ENCODE measurements at regions not wholly inside any gene's neighbourhood (a gene's known extent, or its start where the extent isn't known, plus 50 kb on each side); places are given as distances from the start of the nearest gene placed in this dataset.

GRCh38 chr20:55656231-55656775 lies 349.0 kb downstream of the CBLN4 start:
- TF ChIP-seq RCOR1 (conservative IDR thresholded peaks at IDR 0.05; ENCODE audit: low read depth, low read length) (no peak), NFIC (IDR thresholded peaks at IDR 0.05; ENCODE audit: low read depth, low read length) (no peak), CBX5 (IDR thresholded peaks at IDR 0.05; ENCODE audit: low read depth) (no peak), CEBPB (IDR thresholded peaks at IDR 0.05; ENCODE audit: borderline replicate concordance in 1 of 2, low read depth in 2 of 2, low read length in 2 of 2) (no peak), CREM (IDR thresholded peaks at IDR 0.05; ENCODE audit: low read depth) (no peak), RELA (IDR thresholded peaks at IDR 0.05; ENCODE audit: borderline replicate concordance, partially characterized antibody) (no peak), SREBF2 (IDR thresholded peaks at IDR 0.05; ENCODE audit: low read length) (no peak), TBL1XR1 (IDR thresholded peaks at IDR 0.05; ENCODE audit: low read depth, low read length) (no peak), SMARCA5 (IDR thresholded peaks at IDR 0.05) (no peak), SREBF1 (IDR thresholded peaks at IDR 0.05; ENCODE audit: low read length) (no peak), EGR1 (IDR thresholded peaks at IDR 0.05; ENCODE audit: borderline replicate concordance in 1 of 2, low read depth in 2 of 2, low read length in 2 of 2) (no peak), ASH2L (IDR thresholded peaks at IDR 0.05; ENCODE audit: borderline replicate concordance, low read depth) (no peak), RB1 (IDR thresholded peaks at IDR 0.05; ENCODE audit: borderline replicate concordance) (no peak), NFYB (IDR thresholded peaks at IDR 0.05; ENCODE audit: insufficient read depth, low read depth, low read length) (no peak), KLF5 (IDR thresholded peaks at IDR 0.05; ENCODE audit: partially characterized antibody) (no peak)
- 16% methylated on average over 3 of the region's 3 CpGs for whole genome bisulfite sequencing (ENCODE audit: insufficient coverage, insufficient replicate concordance, low lambda C conversion rate, missing lambda C conversion rate)
- no peaks in the 10 kb centered on the region for H3K79me2 ChIP-seq (ENCODE audit: control insufficient read depth, insufficient read depth, low read length)
- H4K20me1 ChIP-seq (ENCODE audit: control insufficient read depth, insufficient read depth): no peaks in the 10 kb centered on the region
- in situ Hi-C loops (cut with MboI): no loop called here
- no peak overlapping the region for H2AFZ ChIP-seq (ENCODE audit: control insufficient read depth, low read depth, low read length)
- RAD21 ChIA-PET (ENCODE audit: unreplicated experiment): no interaction called here
- no peak overlapping the region for H3K27ac ChIP-seq (ENCODE audit: control insufficient read depth, insufficient read depth)
- no peak for ATAC-seq
- H3K4me3 ChIP-seq: no peak overlapping the region
- CTCF ChIA-PET: interaction anchor here (0.6 kb wide), 1 partner anchor 207 kb away, joined by 3 read pairs; no protein-coding TSS in a partner anchor
- H3K36me3 ChIP-seq (ENCODE audit: control insufficient read depth in 2 of 2, insufficient read depth in 2 of 2, low read length in 1 of 2): no peaks in the 10 kb centered on the region
- DNase-seq (ENCODE audit: low read depth, low spot score): no peak
- no peak overlapping the region for H3K4me2 ChIP-seq (ENCODE audit: control insufficient read depth, insufficient read depth)
- POLR2A ChIA-PET: no interaction called here
- intact Hi-C loops (cut with micrococcal nuclease; ENCODE audit: unreplicated experiment): no loop called here
- no peaks in the 10 kb centered on the region for H3K27me3 ChIP-seq (replicated peaks in 1 of 2; ENCODE audit: control insufficient read depth in 2 of 2, insufficient read depth in 2 of 2, low read length in 1 of 2)
- no TSS peak for BruUV-seq (replicated peaks)
- SMC1A ChIA-PET (ENCODE audit: uncharacterized antibody, unreplicated experiment): no interaction called here
- FAIRE-seq: no peak
- H3K4me1 ChIP-seq (ENCODE audit: control insufficient read depth, insufficient read depth, low read length): no peaks in the 10 kb centered on the region
- no peaks in the 10 kb centered on the region; the same call in 2 of the 3 replicates for H3K9me3 ChIP-seq (replicated peaks; ENCODE audit: control insufficient read depth, insufficient read depth, low read length)
- no peak overlapping the region for H3K9ac ChIP-seq (ENCODE audit: control insufficient read depth, insufficient read depth, low read length)

Measured in GM12878 (cell line).